ENCODE measurements at regions not wholly inside any gene's neighbourhood (a gene's known extent, or its start where the extent isn't known, plus 50 kb on each side); places are given as distances from the start of the nearest gene placed in this dataset.

- no peaks in the 10 kb centered on the region for H3K9me3 ChIP-seq
- H3K4me3 ChIP-seq, result no peak overlapping the region
- H3K4me1 ChIP-seq (ENCODE audit: insufficient read depth), result no peaks in the 10 kb centered on the region
- TF ChIP-seq EP300 (IDR thresholded peaks at IDR 0.05) (no peak), CTCF (IDR thresholded peaks at IDR 0.05) (no peak), POLR2A (IDR thresholded peaks at IDR 0.05) (no peak)
- no peak overlapping the region for H3K27ac ChIP-seq
- no peak for DNase-seq
- 93 to 95% (median 95%) methylated on average over 3 of the region's 3 CpGs for WGBS, 3 donors
- H3K27me3 ChIP-seq, result no peaks in the 10 kb centered on the region
- H3K36me3 ChIP-seq, result no peaks in the 10 kb centered on the region
- intact Hi-C loops (cut with DNase I), result no loop called here
These were observed 181.4 kb downstream of the GRB14 start for GRCh38 chr2:164439885-164440284.

- H3K4me1 ChIP-seq (ENCODE audit: insufficient read depth), result no peaks in the 10 kb centered on the region
- no peak overlapping the region for H3K27ac ChIP-seq
- no peaks in the 10 kb centered on the region for H3K36me3 ChIP-seq
- DNase-seq, result no peak
- TF ChIP-seq CTCF (IDR thresholded peaks at IDR 0.05), result no peak
- TF ChIP-seq POLR2A (IDR thresholded peaks at IDR 0.05), result no peak
- TF ChIP-seq EP300 (IDR thresholded peaks at IDR 0.05), result no peak
- H3K4me3 ChIP-seq, result no peak overlapping the region
- H3K27me3 ChIP-seq, result no peaks in the 10 kb centered on the region
- intact Hi-C loops (cut with DNase I), result no loop called here
- H3K9me3 ChIP-seq, result no peaks in the 10 kb centered on the region
These were observed 182.0 kb downstream of the GRB14 start for GRCh38 chr2:164439235-164439634.

GRCh38 chr2:164438490-164439205 lies 182.6 kb downstream of the GRB14 start:
- Histone ChIP-seq H3K9me3 (no peaks in the 10 kb centered on the region), H3K4me3 (no peak overlapping the region), H3K4me1 (ENCODE audit: insufficient read depth) (no peaks in the 10 kb centered on the region), H3K36me3 (no peaks in the 10 kb centered on the region), H3K27ac (no peak overlapping the region), H3K27me3 (no peaks in the 10 kb centered on the region)
- DNase-seq, result no peak
- TF ChIP-seq CTCF (IDR thresholded peaks at IDR 0.05) (no peak), POLR2A (IDR thresholded peaks at IDR 0.05) (no peak), EP300 (IDR thresholded peaks at IDR 0.05) (no peak)
- intact Hi-C loops (cut with DNase I), result no loop called here

- no peaks in the 10 kb centered on the region for H3K9me3 ChIP-seq
- no peaks in the 10 kb centered on the region for H3K4me1 ChIP-seq (ENCODE audit: insufficient read depth)
- intact Hi-C loops (cut with DNase I), result no loop called here
- H3K36me3 ChIP-seq, result no peaks in the 10 kb centered on the region
- no peak overlapping the region for H3K27ac ChIP-seq
- WGBS, 3 donors, result 64 to 69% (median 68%) methylated on average over 3 of the region's 3 CpGs
- no peaks in the 10 kb centered on the region for H3K27me3 ChIP-seq
- no peak overlapping the region for H3K4me3 ChIP-seq
- TF ChIP-seq CTCF (IDR thresholded peaks at IDR 0.05) (no peak), POLR2A (IDR thresholded peaks at IDR 0.05) (no peak), EP300 (IDR thresholded peaks at IDR 0.05) (no peak)
- DNase-seq, result no peak
These were observed 185.2 kb downstream of the GRB14 start for GRCh38 chr2:164436131-164436530.
